NCI-H1694 (cell line): ENCODE measurements at regions not wholly inside any gene's neighbourhood (a gene's known extent, or its start where the extent isn't known, plus 50 kb on each side); places are given as distances from the start of the nearest gene placed in this dataset.
"Not testable (repeated sequence)": the region's sequence is repeated elsewhere in the genome, so short reads cannot be mapped to it uniquely, and the experiment has no call there.

ENCODE experiments used
- DNase-seq: peaks from one replicate; lab custom pipeline; 2025; lab: John Stamatoyannopoulos, UW

DNA sequence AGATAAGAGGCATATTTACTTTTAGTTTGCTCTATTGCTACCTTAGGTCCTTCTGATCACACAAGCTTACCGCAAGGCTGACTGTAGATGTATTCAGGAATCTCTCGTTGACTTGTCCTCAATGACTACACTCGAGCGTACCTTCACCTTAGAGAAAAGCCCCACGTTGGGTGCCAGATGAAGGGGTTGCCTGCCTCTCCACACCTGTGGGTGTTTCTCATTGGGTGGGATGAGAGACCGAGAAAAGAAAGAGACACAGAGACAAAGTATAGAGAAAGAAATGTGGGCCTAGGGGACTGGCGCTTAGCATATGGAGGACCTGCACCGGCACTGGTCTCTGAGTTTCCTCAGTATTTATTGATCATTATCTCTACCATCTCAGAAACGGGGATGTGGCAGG lies 51.8 kb downstream of the ASCL4 start:
- no peak for DNase-seq

DNA sequence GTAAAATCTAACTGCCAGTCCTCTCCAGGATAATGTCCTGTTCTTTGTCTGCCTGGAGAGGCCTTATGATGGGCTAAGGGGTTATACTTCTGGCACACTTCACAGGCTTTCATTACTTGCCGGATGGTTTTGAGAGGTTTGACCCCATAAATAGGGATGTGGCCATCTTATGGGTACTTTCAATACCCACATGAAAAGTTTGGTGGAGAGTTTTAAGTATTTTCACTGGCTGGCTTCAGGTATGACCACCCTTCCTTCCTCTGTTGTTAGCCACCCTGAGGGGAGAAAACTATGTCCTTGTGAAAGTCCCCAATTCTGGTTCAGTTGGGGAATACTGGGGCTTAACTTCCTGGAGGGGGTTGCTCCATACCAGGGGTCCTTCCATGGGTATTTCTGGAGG lies 54.8 kb downstream of the ASCL4 start:
- DNase-seq: no peak

DNA sequence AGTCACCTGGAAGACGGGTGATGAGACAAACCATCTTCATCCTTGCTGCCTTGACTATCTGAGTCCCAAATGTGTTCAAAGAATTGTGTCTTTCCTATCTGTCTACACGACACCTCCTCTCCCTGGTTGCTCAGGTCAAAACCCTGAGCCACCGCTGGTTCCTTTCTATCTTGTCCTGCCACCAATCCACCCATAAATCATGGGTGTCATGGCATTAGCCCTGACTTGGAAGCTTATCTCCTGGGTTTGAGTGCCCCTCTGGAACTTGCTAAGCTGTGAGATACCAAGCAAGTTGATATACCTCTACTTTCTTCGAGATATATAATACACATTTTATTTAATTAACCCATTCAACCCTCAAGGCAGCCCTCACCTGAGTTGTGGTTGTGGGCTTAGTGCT lies 57.9 kb downstream of the ASCL4 start:
- DNase-seq: no peak

DNA sequence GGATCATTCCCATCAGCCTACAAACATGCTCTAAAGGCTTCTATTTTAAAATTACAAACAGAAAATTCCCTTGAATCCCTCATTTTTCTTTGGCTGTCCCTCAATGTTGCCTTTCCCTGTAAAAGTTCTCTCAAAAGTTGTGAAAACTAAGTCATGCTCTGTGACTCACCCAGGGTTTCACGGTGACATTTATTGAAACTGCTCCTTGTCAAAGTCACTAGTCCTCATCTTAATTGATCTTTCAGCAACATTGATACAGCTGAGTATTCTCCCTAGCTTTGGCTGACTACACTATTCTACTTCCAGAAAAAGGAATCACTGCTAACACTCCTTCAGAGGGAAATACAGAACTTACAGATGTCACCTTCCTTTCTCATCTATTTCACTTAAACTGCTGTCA lies 65.7 kb downstream of the ASCL4 start:
- DNase-seq: no peak

DNA sequence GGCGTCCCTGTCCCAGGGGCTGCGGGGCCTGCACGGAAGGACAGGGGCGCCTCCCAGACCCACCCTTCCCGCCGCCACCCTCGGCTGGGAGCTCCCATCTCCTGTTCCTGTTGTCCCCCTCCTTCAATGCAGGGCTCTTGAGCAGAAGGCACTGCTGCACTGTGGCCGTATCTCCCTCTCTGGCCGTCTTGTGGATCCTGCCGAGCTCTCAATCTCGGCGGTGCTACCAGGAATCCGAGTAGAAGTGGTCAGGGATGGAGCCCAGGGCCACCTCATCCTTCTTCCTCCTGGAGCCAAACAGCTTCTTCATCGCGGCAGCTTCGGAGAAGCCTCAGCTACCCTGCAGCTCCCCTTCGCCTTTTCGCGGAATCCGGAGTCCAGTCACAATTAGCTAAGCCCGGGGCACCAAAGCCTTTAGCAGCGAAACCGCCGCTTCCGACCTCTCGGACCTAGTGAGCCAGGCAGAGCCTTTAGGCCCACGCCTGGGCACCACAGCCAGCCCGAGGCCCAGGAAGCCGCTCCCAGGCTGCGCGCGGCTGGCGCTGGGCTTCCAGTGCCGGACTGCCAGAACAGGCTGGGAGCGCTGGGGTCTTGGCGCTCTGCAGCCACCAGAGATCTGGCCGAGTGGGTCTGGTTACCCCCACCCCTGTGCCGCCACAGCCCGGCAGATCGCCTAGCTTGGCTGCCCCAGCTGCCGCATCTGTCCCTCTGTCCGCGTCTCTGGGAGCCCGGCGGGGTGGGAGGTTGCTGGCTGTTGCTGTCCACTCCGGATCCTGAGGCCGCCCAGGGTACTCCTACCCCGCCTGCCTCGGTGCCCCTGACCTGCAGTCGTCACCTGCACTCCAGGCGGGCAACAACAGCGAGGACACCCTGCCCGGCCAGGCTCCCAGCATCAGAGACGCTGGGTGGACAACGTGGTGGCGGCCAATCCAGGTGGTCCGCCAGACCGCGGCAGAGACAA lies 69.1 kb downstream of the ASCL4 start:
- no peak for DNase-seq

DNA sequence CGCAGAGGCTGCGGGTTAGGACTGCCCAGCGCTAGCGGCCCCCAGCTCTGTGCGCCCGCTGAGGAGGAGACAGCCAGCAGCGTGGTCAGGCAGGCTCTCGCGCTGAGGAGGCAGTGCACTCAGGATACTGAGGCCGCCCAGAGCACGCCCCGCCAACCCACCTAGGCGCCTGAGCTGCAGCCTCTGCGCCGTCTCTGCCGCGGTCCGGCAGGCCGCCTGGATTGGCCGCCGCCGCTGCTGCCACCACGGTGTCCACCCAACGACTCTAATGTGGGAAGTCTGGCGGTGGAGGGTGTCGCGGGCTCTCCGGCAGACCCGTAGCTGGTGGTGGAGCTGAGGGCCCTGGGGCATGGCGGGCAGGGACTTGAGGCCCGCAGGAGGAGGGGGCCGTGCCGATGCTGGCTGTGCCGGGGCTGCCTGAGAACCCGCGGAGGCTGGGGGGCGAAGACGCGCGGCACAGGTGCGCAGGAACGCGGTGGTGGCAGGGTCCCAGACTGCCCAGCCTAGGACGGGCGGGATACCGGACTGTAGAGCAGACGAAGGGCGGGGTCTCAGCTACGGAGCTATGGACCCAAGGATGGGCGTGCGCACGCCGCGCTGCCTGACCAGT lies 69.9 kb downstream of the ASCL4 start:
- no peak for DNase-seq

DNA sequence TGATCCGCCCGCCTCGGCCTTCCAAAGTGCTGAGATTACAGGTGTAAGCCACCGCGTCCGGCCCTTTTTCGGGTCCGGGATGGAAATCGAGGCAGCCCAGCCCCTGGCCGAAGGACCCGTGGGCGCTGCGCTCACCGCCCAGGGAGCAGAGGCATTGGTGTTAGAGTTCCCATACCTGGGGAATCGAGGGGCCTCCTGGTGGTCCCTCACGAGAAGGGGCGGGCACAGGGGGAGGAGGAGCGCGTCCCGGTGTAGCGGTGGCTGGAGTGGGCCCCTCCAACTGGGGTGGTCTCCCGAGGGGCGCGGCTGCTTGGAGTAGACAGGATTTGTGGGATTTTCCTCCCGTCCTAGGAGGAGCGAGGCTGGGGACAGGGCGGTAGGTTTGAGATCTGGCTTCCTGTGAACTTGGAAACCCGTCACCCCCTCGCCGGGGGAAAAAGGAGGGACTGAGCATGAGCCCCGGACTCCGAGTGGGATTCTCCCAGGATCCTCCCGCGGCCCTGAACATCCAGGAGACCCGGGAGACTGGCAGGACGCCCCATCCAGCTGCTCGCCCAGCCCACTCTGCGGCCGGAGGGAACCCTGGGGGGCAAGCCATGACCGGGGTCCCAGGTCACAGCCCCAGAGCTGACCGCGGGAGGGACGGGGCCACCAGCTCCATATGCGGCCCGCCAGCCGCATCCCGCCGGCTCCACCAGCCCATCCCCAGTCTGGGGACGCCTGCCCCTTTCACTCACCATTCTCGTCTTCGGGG lies 70.9 kb downstream of the ASCL4 start:
- no peak for DNase-seq

DNA sequence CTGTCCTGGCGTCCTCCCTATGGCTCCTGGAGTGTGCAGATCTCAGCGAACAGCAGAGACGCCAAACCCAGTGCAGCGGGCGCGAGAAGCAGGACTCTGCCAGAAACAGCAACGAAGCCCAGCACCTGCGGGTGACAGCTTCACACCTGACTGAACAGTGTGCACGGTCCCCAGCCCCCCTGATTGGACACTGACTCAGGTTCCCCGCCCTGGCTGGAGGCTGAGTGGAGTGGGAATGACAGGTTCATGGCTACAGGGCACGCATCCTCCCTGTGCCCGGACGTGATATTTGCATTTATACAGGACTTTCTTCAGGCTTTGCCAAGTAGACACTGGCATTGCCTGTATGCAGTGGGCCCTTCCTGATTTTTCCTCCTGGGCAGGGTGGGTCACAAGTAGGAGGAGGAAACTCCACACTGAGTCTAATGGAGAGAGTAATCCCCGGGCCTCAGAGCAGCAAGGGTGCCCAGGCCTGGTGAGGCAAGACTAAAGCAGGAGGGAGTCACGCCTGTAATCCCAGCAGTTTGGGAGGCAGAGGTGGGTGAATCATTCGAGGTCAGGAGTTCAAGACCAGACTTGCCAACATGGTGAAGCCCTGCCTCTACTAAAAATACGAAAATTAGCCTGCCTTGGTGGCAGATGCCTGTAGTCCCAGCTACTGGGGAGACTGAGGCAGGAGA lies 71.6 kb downstream of the ASCL4 start:
- DNase-seq: no peak

DNA sequence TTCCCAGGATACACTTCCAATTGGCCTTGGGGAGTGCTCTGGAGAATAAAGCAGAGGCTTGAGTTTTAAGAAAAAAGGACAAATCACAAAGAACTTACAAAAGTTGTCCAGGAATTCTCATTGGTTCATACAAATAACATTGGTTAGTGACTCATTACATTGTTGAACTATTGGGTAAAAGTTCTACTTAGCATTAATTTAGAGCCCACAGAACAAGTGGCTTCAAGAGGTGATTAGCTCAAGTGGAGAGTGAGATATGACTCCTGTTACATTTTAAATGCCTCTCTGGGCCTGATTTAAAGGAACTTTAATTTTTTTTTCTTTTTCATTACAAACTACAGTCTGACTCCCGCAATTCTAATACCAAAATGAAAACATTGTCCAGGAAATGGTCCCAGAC lies 72.9 kb downstream of the ASCL4 start:
- DNase-seq: no peak

DNA sequence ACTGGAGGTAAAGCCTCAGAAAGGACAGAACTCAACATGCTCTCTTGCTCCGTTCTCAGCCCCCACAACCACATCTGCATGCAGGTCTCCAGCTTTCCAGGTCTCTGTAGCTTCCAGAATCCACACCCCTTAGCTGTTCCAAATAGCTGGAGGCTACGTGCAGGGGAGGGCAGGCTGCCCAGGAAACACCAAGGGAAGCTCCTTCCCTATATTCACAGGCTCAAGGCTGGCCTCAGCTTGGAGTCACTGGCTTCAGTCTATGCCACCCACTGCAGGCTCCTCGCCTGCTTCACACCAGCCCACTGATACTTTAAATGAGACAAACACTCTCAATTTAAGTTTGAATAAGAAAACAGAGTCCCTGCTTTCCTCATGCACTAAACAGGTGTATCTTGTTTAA lies 73.3 kb downstream of the ASCL4 start:
- DNase-seq: no peak

DNA sequence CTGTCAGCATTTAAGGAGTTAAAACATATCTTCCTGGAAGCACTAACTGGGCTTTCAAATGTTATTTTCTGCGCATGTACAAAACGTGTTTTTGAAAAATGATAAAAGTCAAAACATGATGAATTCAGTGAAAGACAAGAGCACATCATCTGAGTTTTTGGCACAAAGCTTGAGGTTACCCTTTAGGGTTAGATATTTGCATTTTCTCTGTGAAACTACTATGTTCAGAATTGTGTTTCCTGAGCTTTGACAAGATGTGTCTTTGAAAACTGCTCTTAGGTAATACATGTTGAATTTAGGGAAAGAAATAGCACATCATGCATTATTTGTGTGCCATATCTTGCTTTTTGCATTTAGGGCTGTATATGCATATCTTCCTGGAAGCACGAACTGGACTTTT lies 79.0 kb downstream of the ASCL4 start:
- no peak for DNase-seq

DNA sequence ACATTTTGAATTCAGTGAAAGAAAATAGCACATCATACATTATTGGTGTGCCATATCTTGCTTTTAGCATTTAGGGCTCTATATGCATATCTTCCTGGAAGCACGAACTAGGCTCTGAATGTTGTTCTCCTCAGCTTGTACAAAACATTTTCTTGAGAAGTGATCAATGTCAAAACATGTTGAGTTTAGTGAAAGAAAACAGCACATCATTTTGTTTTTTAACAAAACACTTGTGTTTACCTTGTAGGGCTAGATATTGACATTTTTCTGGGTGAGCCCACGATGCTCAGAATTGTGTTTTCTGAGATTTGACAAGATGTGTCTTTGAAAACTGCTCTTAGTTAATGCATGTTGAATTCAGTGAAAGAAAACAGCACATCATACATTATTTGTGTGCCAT lies 81.0 kb downstream of the ASCL4 start:
- no peak for DNase-seq

DNA sequence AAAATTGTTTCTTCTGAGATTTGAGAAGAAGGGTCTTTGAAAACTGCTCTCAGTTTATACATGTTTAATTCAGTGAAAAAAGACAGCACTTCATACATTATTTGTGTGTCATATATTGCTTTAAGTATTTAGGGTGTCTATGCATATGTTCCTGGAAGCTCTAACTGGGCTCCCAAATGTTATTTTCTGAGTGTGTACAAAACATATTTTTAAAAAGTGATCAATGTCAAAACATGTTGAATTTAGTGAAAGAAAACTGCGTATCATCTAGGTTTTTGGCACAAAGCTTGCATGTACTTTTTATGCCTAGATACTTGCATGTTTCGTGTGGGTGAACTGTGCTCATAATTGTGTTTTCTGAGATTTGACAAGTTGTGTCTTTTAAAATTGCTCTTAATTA lies 81.6 kb downstream of the ASCL4 start:
- no peak for DNase-seq

DNA sequence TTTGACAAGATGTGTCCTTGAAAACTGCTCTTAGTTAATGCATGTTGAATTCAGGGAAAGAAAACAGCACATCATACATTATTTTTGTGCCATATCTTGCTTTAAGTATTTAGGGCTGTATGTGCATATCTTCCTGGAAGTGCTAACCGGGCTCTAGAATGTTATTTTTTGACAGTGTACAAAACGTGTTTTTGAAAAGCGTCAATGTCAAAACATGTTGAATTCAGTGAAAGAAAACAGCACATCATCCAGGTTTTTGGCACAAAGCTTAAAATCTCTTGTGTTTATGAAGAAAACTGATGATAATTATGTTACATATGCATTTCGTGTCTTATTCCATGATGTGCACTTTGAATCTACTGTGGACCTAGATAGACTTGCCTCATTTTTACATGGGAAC lies 82.7 kb downstream of the ASCL4 start:
- DNase-seq: no peak

DNA sequence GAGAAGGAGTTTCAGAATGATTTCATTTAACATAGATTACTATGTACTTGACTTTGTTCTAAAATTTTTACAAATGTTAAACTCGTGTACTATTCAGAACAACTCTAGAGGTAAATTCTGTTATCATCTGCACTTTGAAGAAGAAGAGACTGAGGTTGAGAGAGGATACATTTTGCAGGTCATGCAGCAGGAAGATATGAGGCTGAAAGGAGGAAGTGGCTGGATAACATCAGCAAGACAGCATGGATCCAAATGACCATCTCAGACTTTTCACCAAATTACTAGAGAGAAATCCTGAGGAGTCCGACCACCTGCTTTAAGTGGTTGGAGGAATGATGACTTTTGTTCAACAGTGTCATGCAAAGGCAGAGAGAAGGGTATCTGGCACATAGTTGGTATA lies 84.9 kb downstream of the ASCL4 start:
- DNase-seq: no peak

DNA sequence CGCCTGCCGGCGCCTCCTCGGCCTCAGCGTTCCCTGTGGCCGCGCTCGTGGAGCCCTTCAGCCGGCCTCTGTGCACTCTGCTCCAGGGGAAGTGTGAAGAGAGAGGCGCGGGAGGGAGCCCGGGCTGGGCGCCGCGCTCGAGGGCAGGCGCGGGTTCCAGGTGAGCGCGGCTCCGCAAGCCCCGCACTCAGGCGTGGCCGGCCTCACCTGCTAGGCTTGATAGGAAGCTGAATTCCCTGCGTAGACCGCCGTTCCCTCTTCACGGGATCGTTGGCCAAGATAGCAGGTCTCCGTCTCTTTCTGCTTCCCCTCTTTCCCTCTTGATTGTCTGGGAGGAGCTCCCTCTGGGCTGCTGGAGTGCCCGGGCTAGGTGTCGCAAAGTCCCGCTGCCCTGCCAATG lies 89.7 kb downstream of the ASCL4 start:
- no peak for DNase-seq

DNA sequence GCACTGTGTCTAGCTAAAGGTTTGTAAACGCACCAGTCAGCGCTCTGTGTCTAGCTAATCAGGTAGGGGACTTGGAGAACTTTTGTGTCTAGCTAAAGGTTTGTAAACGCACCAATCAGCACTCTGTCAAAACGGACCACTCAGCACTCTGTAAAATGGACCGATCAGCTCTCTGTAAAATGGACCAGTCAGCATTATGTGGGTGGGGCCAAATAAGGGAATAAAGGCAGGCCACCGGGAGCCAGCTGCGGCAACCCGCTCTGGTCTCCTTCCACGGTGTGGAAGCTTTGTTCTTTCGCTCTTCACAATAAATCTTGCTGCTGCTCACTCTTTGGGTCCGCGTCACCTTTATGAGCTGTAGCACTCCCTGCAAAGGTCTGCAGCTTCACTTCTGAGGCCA lies 90.2 kb downstream of the ASCL4 start:
- not testable (repeated sequence) for DNase-seq

DNA sequence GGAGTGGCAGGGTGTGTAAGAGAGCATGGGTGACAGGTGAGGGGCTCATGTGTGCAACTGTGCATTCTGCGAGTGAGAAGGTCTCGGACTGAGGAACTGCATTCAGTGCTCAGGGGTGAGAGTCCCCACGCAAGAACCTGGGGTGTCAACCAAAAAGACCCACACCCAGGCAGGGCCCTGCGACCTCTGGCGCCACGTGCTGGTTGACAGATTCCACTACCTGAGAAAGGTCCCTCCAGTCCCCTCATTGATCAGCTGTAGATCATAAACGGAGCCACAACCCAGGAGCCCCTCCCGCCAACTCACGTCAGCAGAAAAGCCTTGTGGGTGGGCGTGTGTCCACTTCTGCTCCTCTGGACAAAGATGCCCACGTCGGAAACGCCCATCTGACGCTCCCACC lies 98.7 kb downstream of the ASCL4 start:
- DNase-seq: no peak

DNA sequence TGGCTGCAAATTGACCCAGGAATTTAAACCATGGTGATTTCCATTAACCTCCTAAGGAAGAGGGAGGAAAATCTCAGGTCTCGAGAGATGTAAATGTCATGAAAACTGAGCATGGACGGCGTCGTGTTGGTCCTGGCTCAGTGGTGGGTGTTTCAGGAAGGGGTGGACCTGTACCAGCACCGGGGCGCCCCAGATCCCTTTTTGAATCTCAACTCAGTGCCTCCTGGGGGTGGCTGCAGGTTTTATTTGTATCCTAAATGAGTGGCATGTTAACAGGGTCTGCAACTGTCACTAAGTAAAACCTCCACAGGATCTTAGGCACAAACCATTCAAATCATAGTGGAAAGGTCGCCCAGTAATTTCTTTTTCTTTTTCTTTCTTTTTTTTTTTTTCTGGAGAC lies 101.3 kb downstream of the ASCL4 start:
- DNase-seq: no peak

DNA sequence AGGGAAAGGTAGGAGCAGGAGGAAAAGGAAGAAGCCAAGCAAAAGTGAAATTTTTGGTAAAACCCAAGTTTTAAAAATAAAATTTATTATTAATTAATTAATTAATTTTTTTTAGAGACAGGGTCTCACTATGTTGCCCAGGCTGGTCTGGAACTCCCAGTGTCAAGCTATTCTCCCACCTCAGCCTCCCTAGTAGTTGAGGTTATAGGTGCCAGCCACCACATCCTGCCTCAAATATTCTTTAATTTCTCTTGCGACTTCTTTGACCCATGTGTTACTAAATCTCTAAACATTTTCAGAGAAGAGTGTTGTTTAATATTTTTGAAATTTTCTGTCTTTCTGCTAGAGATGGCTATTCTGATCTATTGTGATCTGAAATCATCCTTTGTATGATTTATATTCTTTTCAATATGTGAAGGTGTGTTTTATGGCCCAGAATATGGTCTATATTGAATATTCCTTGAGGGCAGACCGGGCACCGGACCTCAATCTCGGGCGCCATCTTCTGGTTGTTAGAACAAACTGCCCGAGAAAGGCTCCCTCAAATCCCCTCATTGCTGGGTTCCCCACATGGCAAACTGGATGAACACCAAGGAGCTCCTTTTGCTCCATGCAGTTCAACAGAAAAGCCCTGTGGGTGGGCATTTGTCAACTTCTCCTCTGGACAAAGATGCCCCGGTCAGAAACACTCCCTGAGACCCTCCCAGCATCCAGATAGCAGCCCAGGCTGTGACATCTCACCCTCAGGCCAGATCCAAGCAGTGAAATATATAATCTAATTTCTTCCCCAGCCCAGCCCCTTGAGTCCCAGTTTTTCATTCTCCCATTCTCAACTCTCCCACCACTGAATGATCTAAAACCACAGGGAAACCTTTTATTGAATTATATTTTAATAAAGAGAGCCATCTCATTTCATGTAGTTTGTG lies 110.5 kb downstream of the ASCL4 start:
- DNase-seq: peak; percentile 14

DNA sequence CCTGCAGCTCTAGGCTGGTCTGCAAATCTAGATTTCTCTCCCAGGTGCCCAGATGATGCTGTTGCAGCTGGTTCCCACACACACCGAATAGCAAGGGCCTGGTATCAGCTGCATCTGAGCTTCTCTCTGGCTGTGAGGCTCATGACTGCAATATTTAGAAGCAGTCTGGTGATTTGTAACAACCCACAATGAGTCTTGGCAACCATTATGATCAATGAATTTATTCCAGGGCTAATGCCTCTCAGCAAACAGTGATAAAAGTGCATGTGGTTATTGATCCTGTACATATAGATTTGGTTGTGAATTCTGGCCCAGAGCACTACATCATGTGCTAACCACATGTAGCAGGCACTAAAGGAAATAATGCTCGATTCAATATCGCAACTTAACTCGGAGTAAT lies 114.3 kb downstream of the ASCL4 start:
- DNase-seq: no peak
